ENCODE measurements at regions not wholly inside any gene's neighbourhood (a gene's known extent, or its start where the extent isn't known, plus 50 kb on each side); places are given as distances from the start of the nearest gene placed in this dataset.

GRCh38 chr9:26437056-26437711 lies 455.4 kb downstream of the CAAP1 start:
- H3K4me3 ChIP-seq (ENCODE audit: low read depth, low read length), result no peak overlapping the region
- TF ChIP-seq, protein P1, sequence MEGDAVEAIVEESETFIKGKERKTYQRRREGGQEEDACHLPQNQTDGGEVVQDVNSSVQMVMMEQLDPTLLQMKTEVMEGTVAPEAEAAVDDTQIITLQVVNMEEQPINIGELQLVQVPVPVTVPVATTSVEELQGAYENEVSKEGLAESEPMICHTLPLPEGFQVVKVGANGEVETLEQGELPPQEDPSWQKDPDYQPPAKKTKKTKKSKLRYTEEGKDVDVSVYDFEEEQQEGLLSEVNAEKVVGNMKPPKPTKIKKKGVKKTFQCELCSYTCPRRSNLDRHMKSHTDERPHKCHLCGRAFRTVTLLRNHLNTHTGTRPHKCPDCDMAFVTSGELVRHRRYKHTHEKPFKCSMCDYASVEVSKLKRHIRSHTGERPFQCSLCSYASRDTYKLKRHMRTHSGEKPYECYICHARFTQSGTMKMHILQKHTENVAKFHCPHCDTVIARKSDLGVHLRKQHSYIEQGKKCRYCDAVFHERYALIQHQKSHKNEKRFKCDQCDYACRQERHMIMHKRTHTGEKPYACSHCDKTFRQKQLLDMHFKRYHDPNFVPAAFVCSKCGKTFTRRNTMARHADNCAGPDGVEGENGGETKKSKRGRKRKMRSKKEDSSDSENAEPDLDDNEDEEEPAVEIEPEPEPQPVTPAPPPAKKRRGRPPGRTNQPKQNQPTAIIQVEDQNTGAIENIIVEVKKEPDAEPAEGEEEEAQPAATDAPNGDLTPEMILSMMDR (IDR thresholded peaks at IDR 0.05; ENCODE audit: insufficient read depth, low read depth, low read length, missing control alignments), result no peak
- no peak for DNase-seq (ENCODE audit: low read depth)

GRCh38 chr9:26426551-26427131 lies 466.0 kb downstream of the CAAP1 start:
- DNase-seq (ENCODE audit: low read depth), result no peak
- TF ChIP-seq, protein P1 (IDR thresholded peaks at IDR 0.05; ENCODE audit: insufficient read depth, low read depth, low read length, missing control alignments), result no peak
- H3K4me3 ChIP-seq (ENCODE audit: low read depth, low read length), result no peak overlapping the region

DNA sequence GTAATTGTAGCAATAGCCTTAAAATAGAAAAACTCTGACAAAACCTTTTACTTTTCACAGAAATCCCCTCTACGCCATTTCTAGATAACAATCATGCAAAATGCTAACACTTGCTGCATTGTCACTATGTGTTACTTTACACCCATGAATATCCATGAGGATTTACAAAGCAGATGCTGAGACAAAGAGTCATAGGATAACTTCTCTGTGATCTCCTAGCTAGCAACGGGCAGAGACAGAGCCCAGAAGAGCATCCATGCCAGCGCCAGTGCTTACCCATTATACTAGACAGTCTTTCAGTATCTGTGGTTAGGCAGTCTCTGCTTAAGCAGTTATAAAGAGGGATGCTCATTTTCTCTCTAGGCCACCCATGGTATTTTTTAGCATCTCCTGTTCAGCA lies 474.1 kb downstream of the CAAP1 start:
- DNase-seq (ENCODE audit: low read depth), result no peak
- TF ChIP-seq, protein P1 (IDR thresholded peaks at IDR 0.05; ENCODE audit: insufficient read depth, low read depth, low read length, missing control alignments), result no peak

GRCh38 chr9:26415528-26415927 lies 477.1 kb downstream of the CAAP1 start:
- no peak overlapping the region for H3K4me3 ChIP-seq (ENCODE audit: low read depth, low read length)
- TF ChIP-seq, protein P1 (IDR thresholded peaks at IDR 0.05; ENCODE audit: insufficient read depth, low read depth, low read length, missing control alignments), result no peak
- no peak for DNase-seq (ENCODE audit: low read depth)

More for the DNA sequence above, 474.1 kb downstream of the CAAP1 start:
- H3K4me3 ChIP-seq (ENCODE audit: low read depth, low read length), result no peak overlapping the region

DNA sequence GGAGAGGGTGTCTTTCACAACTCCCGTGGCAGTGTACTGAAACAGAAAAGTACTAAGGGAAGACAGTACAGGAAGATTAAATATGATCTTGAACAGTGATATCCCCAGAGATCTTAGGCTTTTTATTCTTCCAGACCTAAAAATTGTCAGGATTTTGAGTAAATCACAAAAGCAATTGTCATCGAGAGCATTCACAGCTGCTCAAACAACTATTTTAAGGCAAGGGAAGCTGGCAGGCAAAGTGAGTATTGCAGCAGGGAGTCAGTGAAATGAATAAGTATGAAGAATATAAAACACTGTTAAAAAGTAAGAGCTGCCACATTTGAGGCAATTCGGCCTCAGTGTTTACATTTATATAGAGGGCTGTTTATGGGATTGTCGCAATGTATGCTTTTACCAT lies 479.0 kb downstream of the CAAP1 start:
- DNase-seq (ENCODE audit: low read depth), result no peak
- TF ChIP-seq, protein P1 (IDR thresholded peaks at IDR 0.05; ENCODE audit: insufficient read depth, low read depth, low read length, missing control alignments), result no peak
- H3K4me3 ChIP-seq (ENCODE audit: low read depth, low read length), result no peak overlapping the region

DNA sequence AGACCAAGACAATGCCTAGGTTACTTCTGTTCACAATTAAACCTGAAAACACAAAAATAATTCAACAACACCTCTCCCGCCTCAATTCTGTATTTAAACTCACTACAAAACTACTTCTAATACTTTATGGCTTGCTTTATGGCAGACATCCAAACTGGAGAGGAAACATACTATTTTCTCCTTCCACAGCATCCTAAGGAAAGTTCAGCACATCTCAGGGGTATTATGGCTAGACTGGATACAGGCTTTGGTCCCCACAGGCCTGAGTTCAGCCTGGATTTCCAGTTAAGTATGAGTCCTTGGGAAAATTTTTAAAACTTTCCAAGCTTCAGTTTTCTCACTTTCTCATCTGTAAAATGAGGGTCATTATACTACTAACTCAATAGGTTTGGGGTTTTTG lies 480.2 kb downstream of the CAAP1 start:
- TF ChIP-seq, protein P1 (IDR thresholded peaks at IDR 0.05; ENCODE audit: insufficient read depth, low read depth, low read length, missing control alignments), result no peak
- DNase-seq (ENCODE audit: low read depth), result no peak
- no peak overlapping the region for H3K4me3 ChIP-seq (ENCODE audit: low read depth, low read length)

- DNase-seq (ENCODE audit: low read depth), result no peak
- no peak overlapping the region for H3K4me3 ChIP-seq (ENCODE audit: low read depth, low read length)
- TF ChIP-seq, protein P1 (IDR thresholded peaks at IDR 0.05; ENCODE audit: insufficient read depth, low read depth, low read length, missing control alignments), result no peak
Measured at GRCh38 chr9:26406676-26407075, 485.9 kb downstream of the CAAP1 start.

All from GM12865 (cell line).